HG02852 (cell line): ENCODE measurements at regions not wholly inside any gene's neighbourhood (a gene's known extent, or its start where the extent isn't known, plus 50 kb on each side); places are given as distances from the start of the nearest gene placed in this dataset.

Source experiments
- ATAC-seq: cut with Tn5 transposase; IDR thresholded peaks from one replicate; pipeline ENCODE4 v1.9.1; 2021; ENCODE audit warnings: mild to moderate bottlenecking, moderate library complexity; ENCODE audit not compliant: unreplicated experiment

DNA sequence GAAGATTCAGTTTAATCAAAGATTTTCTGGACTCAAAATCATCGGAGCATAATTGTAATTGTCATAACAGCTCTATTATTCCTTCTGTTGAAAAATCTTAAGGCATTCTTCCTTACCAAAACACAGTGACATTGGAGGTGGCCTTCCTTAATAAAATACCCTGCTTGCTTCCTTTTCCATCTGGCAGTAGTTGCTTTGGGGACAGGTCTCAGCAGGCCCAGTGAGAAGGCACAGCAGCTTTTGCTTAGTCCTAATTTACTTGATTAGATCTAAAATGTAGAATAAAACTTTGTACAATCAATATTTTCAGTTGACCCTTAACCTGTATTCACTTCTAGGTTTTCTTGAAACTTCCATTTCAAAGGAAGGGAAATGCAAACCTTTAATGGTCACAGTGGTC is 471.6 kb downstream of the PCDH20 start:
- no peak for ATAC-seq

DNA sequence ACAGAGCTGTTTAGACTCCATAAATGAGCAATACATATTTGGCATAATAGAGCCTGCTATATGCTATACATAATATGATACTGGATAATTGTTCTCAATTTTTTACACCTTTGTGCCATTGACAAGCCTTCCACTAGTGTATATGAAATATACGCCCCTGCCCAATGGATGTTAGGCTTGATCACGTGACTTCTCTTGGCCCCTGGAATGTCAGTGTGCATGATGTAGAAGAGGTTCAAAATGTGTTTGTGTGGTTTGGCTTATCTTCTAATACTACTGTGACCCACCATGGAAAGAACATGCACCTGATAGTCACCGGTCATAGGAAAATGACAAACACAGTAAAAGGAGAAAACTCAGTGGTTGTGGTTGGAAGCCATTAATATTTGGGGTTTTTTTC is 479.4 kb downstream of the PCDH20 start:
- no peak for ATAC-seq

- ATAC-seq = no peak
Measured at GRCh38 chr13:60933638-60934037, 482.0 kb downstream of the PCDH20 start.

DNA sequence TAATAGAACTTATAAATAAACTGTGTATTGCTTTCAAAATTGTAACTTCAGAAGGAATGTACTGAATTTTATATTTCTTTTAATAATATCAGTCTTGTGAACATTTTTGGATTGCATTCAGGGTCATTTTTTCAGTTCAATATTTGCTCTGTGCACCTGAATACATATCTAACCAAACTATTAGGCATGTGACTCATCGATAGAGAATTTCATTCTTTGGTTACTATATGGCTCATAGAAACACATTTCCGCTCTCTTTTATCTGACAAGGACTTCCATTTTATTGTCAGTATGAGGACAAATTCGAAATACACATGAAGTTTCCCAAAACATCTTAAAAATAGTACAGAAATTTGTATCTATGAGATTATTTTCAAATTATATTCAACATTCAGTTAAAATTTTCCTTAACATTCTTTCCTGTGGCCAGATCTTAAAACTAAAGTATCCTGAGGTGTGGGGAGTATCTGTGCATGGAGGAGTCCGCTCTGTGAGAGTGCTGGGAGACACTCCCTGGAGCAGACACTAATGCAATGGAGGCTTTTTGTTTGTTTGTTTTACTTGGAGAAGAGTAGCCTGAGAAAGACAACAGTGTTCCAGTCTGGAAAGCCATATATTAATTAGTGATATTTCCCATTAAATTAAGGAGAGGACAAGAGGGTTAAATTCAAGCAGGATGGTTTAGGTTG is 483.6 kb downstream of the PCDH20 start:
- no peak for ATAC-seq

GRCh38 chr13:60925686-60926085 is 490.0 kb downstream of the PCDH20 start:
- no peak for ATAC-seq

GRCh38 chr13:60924856-60925255 is 490.8 kb downstream of the PCDH20 start:
- no peak for ATAC-seq

GRCh38 chr13:60922576-60923231 is 492.9 kb downstream of the PCDH20 start:
- ATAC-seq = no peak

DNA sequence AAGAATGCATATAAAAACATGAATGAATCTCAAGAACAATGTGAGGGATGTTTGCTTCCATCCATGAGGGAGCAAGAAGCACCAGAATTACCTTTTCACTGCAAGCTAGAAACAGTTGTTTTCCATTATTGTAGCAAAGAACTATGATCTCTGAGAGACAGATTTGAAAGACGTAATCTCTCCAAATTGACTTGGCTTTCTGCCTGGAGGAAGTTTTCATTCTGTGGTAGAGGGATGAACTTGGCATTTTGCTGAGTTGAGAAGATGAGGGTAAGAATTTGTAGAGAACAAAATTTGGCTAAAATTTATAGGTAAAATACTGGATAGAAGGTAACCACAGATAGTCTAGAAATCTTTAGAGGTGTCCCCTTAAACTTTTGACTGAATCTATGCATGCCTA is 496.8 kb downstream of the TDRD3 start:
- ATAC-seq = no peak

DNA sequence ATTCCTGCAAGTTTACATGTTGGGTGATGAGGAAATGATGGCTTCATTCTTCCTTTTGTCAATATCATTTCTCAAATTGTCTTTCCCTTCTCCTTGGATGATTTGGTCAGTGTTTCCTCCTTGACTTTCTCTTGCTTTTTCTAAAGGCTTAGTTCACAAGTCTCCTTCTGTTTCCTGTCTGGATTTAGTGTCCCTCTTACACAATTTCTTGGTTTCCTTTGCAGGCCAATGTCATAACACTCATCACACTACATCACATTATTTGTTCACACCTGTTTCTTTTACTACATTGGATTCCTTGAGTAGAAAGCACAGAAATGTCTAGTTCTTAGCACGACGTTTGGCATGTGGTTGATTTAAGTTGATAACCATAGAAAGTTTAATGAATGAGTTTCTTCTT is 490.7 kb downstream of the TDRD3 start:
- ATAC-seq = no peak

- ATAC-seq = no peak
Measured at GRCh38 chr13:60881507-60881906, 484.5 kb downstream of the TDRD3 start.

GRCh38 chr13:60873116-60873515 is 476.1 kb downstream of the TDRD3 start:
- ATAC-seq = no peak

GRCh38 chr13:60869941-60870613 is 473.1 kb downstream of the TDRD3 start:
- no peak for ATAC-seq

- ATAC-seq = no peak
Measured at GRCh38 chr13:60869225-60869624, 472.2 kb downstream of the TDRD3 start.

- ATAC-seq = no peak
Measured at GRCh38 chr13:60862036-60862435, 465.0 kb downstream of the TDRD3 start.

GRCh38 chr13:60857698-60858097 is 460.7 kb downstream of the TDRD3 start:
- ATAC-seq = no peak

- ATAC-seq = no peak
Measured at GRCh38 chr13:60852886-60853285, 455.9 kb downstream of the TDRD3 start.

DNA sequence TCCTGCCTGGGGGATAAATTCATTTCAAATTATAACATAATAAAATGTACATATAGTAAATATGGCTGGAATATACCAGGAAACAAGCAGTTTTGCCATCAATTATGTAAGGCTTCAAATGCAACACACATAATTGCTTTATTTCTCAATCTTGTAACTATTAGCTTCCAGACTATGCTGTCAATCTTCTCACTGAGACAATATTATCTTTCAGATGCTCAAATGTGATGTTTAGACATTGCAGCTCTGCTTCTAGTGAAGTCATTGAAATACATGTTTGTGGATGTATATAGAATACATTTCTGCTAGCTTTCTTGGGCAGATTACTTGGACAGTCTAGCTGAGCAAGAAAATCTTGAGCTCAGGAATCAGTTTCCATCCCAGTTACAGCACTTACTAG is 454.4 kb downstream of the TDRD3 start:
- ATAC-seq = no peak

- no peak for ATAC-seq
Measured at GRCh38 chr13:60850526-60850925, 453.5 kb downstream of the TDRD3 start.

DNA sequence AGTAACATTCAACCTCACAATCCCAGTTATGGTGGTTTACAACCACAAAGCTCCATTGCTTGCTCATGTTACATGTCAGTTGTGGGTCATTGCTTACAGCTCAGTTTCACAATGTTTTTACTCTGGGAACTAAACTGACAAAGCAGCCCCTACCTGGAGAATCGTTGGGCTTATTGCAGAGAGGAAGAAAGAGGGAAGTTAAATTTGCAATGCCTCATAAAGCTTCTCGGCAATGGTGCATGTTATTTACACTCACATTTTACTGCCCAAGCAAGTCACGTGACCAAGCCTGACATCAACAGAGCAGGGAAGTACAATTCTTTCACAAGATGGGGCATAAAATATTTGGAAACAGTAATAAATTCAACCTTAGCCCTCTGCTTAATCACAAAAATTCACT is 441.6 kb downstream of the TDRD3 start:
- ATAC-seq = no peak

GRCh38 chr13:60837806-60838205 is 440.8 kb downstream of the TDRD3 start:
- ATAC-seq = no peak

- ATAC-seq = no peak
Measured at GRCh38 chr13:60836821-60837220, 439.8 kb downstream of the TDRD3 start.

DNA sequence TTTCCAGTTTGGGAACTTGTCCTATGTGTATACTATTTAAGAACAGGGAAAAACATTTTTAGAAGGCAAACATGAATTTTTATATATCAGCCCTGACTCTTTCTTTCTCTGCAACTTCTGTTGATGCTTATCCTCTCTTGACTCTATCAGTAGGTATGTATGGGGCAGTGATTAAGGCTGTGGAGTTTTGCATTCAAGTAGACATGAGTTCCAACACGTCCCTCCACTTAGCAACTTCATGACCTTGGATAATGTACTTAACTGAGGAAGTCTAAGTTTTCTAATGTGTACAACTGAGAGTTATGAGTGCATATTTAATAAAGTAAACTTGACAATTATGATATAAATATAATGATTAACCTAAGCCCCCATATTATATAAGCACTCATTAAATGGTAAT is 414.6 kb downstream of the TDRD3 start:
- no peak for ATAC-seq
